ENCODE measurements at regions not wholly inside any gene's neighbourhood (a gene's known extent, or its start where the extent isn't known, plus 50 kb on each side); places are given as distances from the start of the nearest gene placed in this dataset.
A peak's percentile ranks its signal among the peaks of the same experiment; 100 is the strongest.

DNA sequence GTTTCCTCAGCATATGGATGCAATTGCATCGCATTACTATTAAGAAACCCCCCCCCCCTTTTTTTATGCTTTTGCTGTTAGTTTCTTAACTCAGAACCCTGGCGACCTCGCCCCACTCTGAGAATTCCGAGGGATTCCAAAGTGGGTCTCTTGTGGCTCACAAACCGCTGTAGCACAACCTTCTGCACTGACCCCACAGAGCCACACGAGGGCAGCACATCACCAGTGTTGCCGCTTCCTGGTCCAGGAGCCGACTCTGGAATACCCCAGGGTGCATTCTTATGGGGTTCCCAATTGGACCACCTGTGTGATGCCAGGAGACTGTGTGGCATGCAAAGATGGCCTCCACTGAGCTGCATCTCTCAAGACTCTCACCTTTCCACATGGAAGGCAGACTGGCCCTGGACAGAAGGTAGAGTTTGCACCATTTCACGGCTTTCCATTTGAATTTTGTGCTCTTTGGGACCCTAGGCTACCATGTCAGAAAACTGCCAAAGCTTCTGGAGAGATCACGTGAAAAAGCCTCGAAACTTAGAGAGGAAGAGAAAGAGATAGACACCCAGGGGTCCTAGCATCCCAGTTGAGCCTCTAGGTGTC is 432.7 kb upstream of the ASIC2 start:
- Histone ChIP-seq H3K4me2 (ENCODE audit: low read depth, low read length, poor library complexity, severe bottlenecking) (no peak overlapping the region), H3K36me3 (ENCODE audit: insufficient read depth, low read length) (no peaks in the 10 kb centered on the region)

DNA sequence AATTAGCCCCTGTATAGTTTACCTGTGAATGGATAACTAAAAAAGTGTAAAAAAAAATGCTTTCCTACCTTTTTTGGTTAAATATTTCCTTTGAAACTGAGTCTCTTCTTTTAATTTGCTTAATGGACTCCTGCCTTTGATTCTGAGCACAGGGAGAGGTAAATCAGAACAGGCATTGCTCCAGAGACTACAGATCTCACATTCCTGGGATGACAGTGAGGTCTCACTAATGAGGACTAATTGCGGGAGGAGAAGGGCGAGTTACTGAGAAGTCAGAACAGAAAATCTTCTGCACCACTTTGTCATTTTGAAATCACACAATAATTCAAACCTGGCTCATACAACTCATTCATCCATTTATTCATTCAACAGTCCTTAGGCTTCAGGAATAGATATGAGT is 437.0 kb upstream of the ASIC2 start:
- Histone ChIP-seq H3K4me1 (ENCODE audit: insufficient read depth, low read length, poor library complexity, severe bottlenecking) (no peaks in the 10 kb centered on the region), H3F3A (ENCODE audit: low read depth) (no peaks in the 10 kb centered on the region), H4K20me1 (ENCODE audit: insufficient read depth, low read length, poor library complexity, severe bottlenecking) (no peaks in the 10 kb centered on the region), H3K9ac (ENCODE audit: low read depth, low read length, poor library complexity, severe bottlenecking) (no peak overlapping the region), H3K4me2 (ENCODE audit: low read depth, low read length, poor library complexity, severe bottlenecking) (no peak overlapping the region), H3K79me2 (ENCODE audit: insufficient read depth, low read length) (no peaks in the 10 kb centered on the region), H3K36me3 (ENCODE audit: insufficient read depth, low read length) (no peaks in the 10 kb centered on the region), H3K27me3 (ENCODE audit: insufficient read depth, low read length, poor library complexity, severe bottlenecking) (no peaks in the 10 kb centered on the region), H3K9me2 (replicated peaks; ENCODE audit: low read depth, low read length) (no peaks in the 10 kb centered on the region), H3K9me3 (ENCODE audit: insufficient read depth, low read depth, low read length) (no peaks in the 10 kb centered on the region), H2AFZ (ENCODE audit: low read length) (no peak overlapping the region), H3K4me3 (ENCODE audit: low read length, poor library complexity, severe bottlenecking) (no peak overlapping the region)
- no peak for TF ChIP-seq EZH2phosphoT487 (IDR thresholded peaks at IDR 0.05; ENCODE audit: borderline replicate concordance)
- TF ChIP-seq, protein P1, sequence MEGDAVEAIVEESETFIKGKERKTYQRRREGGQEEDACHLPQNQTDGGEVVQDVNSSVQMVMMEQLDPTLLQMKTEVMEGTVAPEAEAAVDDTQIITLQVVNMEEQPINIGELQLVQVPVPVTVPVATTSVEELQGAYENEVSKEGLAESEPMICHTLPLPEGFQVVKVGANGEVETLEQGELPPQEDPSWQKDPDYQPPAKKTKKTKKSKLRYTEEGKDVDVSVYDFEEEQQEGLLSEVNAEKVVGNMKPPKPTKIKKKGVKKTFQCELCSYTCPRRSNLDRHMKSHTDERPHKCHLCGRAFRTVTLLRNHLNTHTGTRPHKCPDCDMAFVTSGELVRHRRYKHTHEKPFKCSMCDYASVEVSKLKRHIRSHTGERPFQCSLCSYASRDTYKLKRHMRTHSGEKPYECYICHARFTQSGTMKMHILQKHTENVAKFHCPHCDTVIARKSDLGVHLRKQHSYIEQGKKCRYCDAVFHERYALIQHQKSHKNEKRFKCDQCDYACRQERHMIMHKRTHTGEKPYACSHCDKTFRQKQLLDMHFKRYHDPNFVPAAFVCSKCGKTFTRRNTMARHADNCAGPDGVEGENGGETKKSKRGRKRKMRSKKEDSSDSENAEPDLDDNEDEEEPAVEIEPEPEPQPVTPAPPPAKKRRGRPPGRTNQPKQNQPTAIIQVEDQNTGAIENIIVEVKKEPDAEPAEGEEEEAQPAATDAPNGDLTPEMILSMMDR (conservative IDR thresholded peaks at IDR 0.05; ENCODE audit: low read length) = no peak

More for the DNA sequence above, 432.7 kb upstream of the ASIC2 start:
- H4K20me1 ChIP-seq (ENCODE audit: insufficient read depth, low read length, poor library complexity, severe bottlenecking) = no peaks in the 10 kb centered on the region
- H3F3A ChIP-seq (ENCODE audit: low read depth) = no peaks in the 10 kb centered on the region
- TF ChIP-seq EZH2phosphoT487 (IDR thresholded peaks at IDR 0.05; ENCODE audit: borderline replicate concordance) = no peak
- TF ChIP-seq, protein P1 (conservative IDR thresholded peaks at IDR 0.05; ENCODE audit: low read length) = peak; percentile 82
- no peak overlapping the region for H3K4me3 ChIP-seq (ENCODE audit: low read length, poor library complexity, severe bottlenecking)
- H2AFZ ChIP-seq (ENCODE audit: low read length) = no peak overlapping the region
- H3K4me1 ChIP-seq (ENCODE audit: insufficient read depth, low read length, poor library complexity, severe bottlenecking) = no peaks in the 10 kb centered on the region
- H3K9me2 ChIP-seq (replicated peaks; ENCODE audit: low read depth, low read length) = no peaks in the 10 kb centered on the region
- H3K79me2 ChIP-seq (ENCODE audit: insufficient read depth, low read length) = no peaks in the 10 kb centered on the region
- no peaks in the 10 kb centered on the region for H3K9me3 ChIP-seq (ENCODE audit: insufficient read depth, low read depth, low read length)
- no peaks in the 10 kb centered on the region for H3K27me3 ChIP-seq (ENCODE audit: insufficient read depth, low read length, poor library complexity, severe bottlenecking)
- no peak overlapping the region for H3K9ac ChIP-seq (ENCODE audit: low read depth, low read length, poor library complexity, severe bottlenecking)

DNA sequence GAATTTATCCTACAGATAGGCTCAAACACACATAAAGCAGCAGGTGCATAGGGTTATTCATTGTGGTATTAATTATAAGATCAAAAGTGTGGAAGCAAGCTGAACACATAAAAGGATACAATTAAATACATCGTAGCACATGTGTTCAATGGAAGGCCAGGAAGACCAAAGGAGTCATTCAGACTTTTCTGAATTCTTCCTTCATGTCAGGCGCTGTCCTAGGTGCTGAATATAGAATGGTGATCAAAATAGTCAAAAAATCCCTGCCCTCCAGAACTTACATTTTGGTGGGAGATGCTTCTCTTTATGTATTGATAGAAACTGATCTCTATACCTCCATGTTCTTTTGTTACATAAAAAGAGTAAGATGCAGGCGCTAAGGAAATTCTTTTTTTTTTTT is 439.0 kb upstream of the ASIC2 start:
- Histone ChIP-seq H3K27me3 (ENCODE audit: insufficient read depth, low read length, poor library complexity, severe bottlenecking) (no peaks in the 10 kb centered on the region), H3K9me3 (ENCODE audit: insufficient read depth, low read depth, low read length) (no peaks in the 10 kb centered on the region), H3K4me2 (ENCODE audit: low read depth, low read length, poor library complexity, severe bottlenecking) (no peak overlapping the region), H3K79me2 (ENCODE audit: insufficient read depth, low read length) (no peaks in the 10 kb centered on the region), H2AFZ (ENCODE audit: low read length) (no peak overlapping the region), H4K20me1 (ENCODE audit: insufficient read depth, low read length, poor library complexity, severe bottlenecking) (no peaks in the 10 kb centered on the region), H3K36me3 (ENCODE audit: insufficient read depth, low read length) (no peaks in the 10 kb centered on the region), H3K9me2 (replicated peaks; ENCODE audit: low read depth, low read length) (no peaks in the 10 kb centered on the region), H3F3A (ENCODE audit: low read depth) (no peaks in the 10 kb centered on the region), H3K4me3 (ENCODE audit: low read length, poor library complexity, severe bottlenecking) (no peak overlapping the region), H3K9ac (ENCODE audit: low read depth, low read length, poor library complexity, severe bottlenecking) (no peak overlapping the region), H3K4me1 (ENCODE audit: insufficient read depth, low read length, poor library complexity, severe bottlenecking) (no peaks in the 10 kb centered on the region)
- no peak for TF ChIP-seq EZH2phosphoT487 (IDR thresholded peaks at IDR 0.05; ENCODE audit: borderline replicate concordance)
- TF ChIP-seq, protein P1 (conservative IDR thresholded peaks at IDR 0.05; ENCODE audit: low read length) = no peak

All from Loucy (cell line).